ENCODE measurements at regions not wholly inside any gene's neighbourhood (a gene's known extent, or its start where the extent isn't known, plus 50 kb on each side); places are given as distances from the start of the nearest gene placed in this dataset.
"Not testable (repeated sequence)": the region's sequence is repeated elsewhere in the genome, so short reads cannot be mapped to it uniquely, and the experiment has no call there.

- DNase-seq (peak in 1 of 35 experiments; percentile 22), ATAC-seq (replicated peaks in 1 of 4) (peak in 2 of 4 experiments; percentile 26 to 57)
- H3K27me3 Mint-ChIP-seq: no peaks in the 10 kb centered on the region
- no CpG with 5 or more reads among the region's 2 CpGs for WGBS (ENCODE audit: insufficient coverage)
- H3K4me3 Mint-ChIP-seq: peak overlapping the region; percentile 28 to 48 (median 35)
- ChIA-PET CTCF (interaction anchor here in 1 of 2 donors (0.7 kb wide), 1 partner anchor 29 kb away, joined by 4 read pairs; no protein-coding TSS in a partner anchor), POLR2A (interaction anchor here (0.6 to 1.0 kb wide), 2 partner anchors 56 to 73 kb away, joined by 3 to 4 read pairs; no protein-coding TSS in a partner anchor)
- peak overlapping the region; percentile 68 to 86 for H3K27ac Mint-ChIP-seq
- Histone ChIP-seq H3K4me3 (ENCODE audit: control insufficient read depth in 1 of 2, extremely low read depth in 1 of 2, low read length in 1 of 2) (no peak overlapping the region), H3K4me1 (ENCODE audit: control insufficient read depth in 1 of 2, extremely low read depth in 1 of 2, insufficient read depth in 2 of 2, low read length in 2 of 2) (peaks cover 0 to 7% of the 10 kb centered on the region in 2 experiments), H3K9me3 (no peaks in the 10 kb centered on the region), H3K36me3 (ENCODE audit: control insufficient read depth in 2 of 2, extremely low read depth in 1 of 2, insufficient read depth in 1 of 2, low read length in 1 of 2) (no peaks in the 10 kb centered on the region), H3K27me3 (replicated peaks in 1 of 2; ENCODE audit: control insufficient read depth in 2 of 2, extremely low read depth in 1 of 2, insufficient read depth in 2 of 2, low read length in 1 of 2) (no peaks in the 10 kb centered on the region), H3K27ac (ENCODE audit: low read length) (no peak overlapping the region)
- H3K36me3 Mint-ChIP-seq: peaks cover 5% of the 10 kb centered on the region
- peaks cover 6 to 22% (median 19%) of the 10 kb centered on the region in 3 donors for H3K4me1 Mint-ChIP-seq
- peaks cover 0 to 9% (median 3%) of the 10 kb centered on the region in 3 donors for H3K9me3 Mint-ChIP-seq
Measured at GRCh38 chr5:50501491-50502228, 60.6 kb upstream of the EMB start.

DNA sequence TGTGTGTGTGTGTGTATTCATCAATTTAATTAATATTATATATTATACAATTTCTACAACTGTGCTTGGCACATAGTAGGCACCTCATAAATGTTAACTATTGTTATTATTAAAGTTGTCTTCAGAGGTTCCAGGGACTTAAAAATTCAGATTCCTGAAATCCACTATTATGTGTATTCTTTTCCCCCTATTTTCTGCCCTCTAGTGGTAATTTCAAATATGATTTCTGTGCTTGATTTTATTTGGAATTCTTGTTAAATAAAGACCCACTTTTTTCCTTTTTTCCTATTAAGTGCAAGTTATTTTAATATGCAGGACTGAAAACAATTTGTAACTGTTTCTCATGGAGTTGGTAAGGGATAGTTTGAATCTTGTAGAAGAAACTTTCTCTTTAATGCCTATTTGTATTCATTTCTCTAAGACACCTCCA, 72.0 kb upstream of the EMB start:
- peak in 1 of 35 experiments; percentile 19 for DNase-seq
- H3K27ac Mint-ChIP-seq; ATAC-seq (replicated peaks in 1 of 4); H3K4me3 ChIP-seq (ENCODE audit: control insufficient read depth in 1 of 2, extremely low read depth in 1 of 2, low read length in 1 of 2); H3K4me1 ChIP-seq (ENCODE audit: control insufficient read depth in 1 of 2, extremely low read depth in 1 of 2, insufficient read depth in 2 of 2, low read length in 2 of 2); H3K27ac ChIP-seq (ENCODE audit: low read length); H3K9me3 ChIP-seq; H3K27me3 ChIP-seq (replicated peaks in 1 of 2; ENCODE audit: control insufficient read depth in 2 of 2, extremely low read depth in 1 of 2, insufficient read depth in 2 of 2, low read length in 1 of 2); H3K36me3 ChIP-seq (ENCODE audit: control insufficient read depth in 2 of 2, extremely low read depth in 1 of 2, insufficient read depth in 1 of 2, low read length in 1 of 2); H3K36me3 Mint-ChIP-seq; POLR2A ChIA-PET; H3K4me3 Mint-ChIP-seq; H3K9me3 Mint-ChIP-seq; H3K27me3 Mint-ChIP-seq: not testable (repeated sequence)
- CTCF ChIA-PET: interaction anchor here (0.7 to 1.4 kb wide), 4 partner anchors 72 to 243 kb away, joined by 3 to 10 read pairs (median 4); partner anchors contain the start of gene EMB (in 1 of the 2)
- peaks cover 0 to 16% (median 11%) of the 10 kb centered on the region in 3 donors for H3K4me1 Mint-ChIP-seq

GRCh38 chr5:50521060-50521459, 80.0 kb upstream of the EMB start:
- H3K9me3 ChIP-seq; H3K27ac Mint-ChIP-seq; H3K27ac ChIP-seq (ENCODE audit: low read length); POLR2A ChIA-PET; DNase-seq; H3K4me3 Mint-ChIP-seq; CTCF ChIA-PET; ATAC-seq (replicated peaks in 1 of 4); H3K36me3 ChIP-seq (ENCODE audit: control insufficient read depth in 2 of 2, extremely low read depth in 1 of 2, insufficient read depth in 1 of 2, low read length in 1 of 2); H3K36me3 Mint-ChIP-seq; H3K27me3 ChIP-seq (replicated peaks in 1 of 2; ENCODE audit: control insufficient read depth in 2 of 2, extremely low read depth in 1 of 2, insufficient read depth in 2 of 2, low read length in 1 of 2); H3K27me3 Mint-ChIP-seq; H3K4me1 ChIP-seq (ENCODE audit: control insufficient read depth in 1 of 2, extremely low read depth in 1 of 2, insufficient read depth in 2 of 2, low read length in 2 of 2); H3K4me3 ChIP-seq (ENCODE audit: control insufficient read depth in 1 of 2, extremely low read depth in 1 of 2, low read length in 1 of 2): not testable (repeated sequence)
- Mint-ChIP-seq H3K4me1 (peaks cover 8 to 10% (median 10%) of the 10 kb centered on the region in 3 donors), H3K9me3 (peaks cover 2 to 19% (median 4%) of the 10 kb centered on the region in 3 donors)

- WGBS (ENCODE audit: insufficient coverage): 100% methylated on average over 1 of the region's 3 CpGs
- H3K4me3 Mint-ChIP-seq; H3K4me3 ChIP-seq (ENCODE audit: control insufficient read depth in 1 of 2, extremely low read depth in 1 of 2, low read length in 1 of 2); DNase-seq; H3K36me3 Mint-ChIP-seq; H3K36me3 ChIP-seq (ENCODE audit: control insufficient read depth in 2 of 2, extremely low read depth in 1 of 2, insufficient read depth in 1 of 2, low read length in 1 of 2); ATAC-seq (replicated peaks in 1 of 4); H3K27ac ChIP-seq (ENCODE audit: low read length); H3K9me3 Mint-ChIP-seq; POLR2A ChIA-PET; H3K4me1 ChIP-seq (ENCODE audit: control insufficient read depth in 1 of 2, extremely low read depth in 1 of 2, insufficient read depth in 2 of 2, low read length in 2 of 2); H3K27me3 Mint-ChIP-seq; H3K9me3 ChIP-seq; H3K27me3 ChIP-seq (replicated peaks in 1 of 2; ENCODE audit: control insufficient read depth in 2 of 2, extremely low read depth in 1 of 2, insufficient read depth in 2 of 2, low read length in 1 of 2); H3K27ac Mint-ChIP-seq: not testable (repeated sequence)
- CTCF ChIA-PET: interaction anchor here in 1 of 2 donors (0.6 kb wide), 1 partner anchor 144 kb away, joined by 6 read pairs; no protein-coding TSS in a partner anchor
- peaks cover 9 to 23% (median 10%) of the 10 kb centered on the region in 3 donors for H3K4me1 Mint-ChIP-seq
Measured at GRCh38 chr5:50527514-50528060, 86.5 kb upstream of the EMB start.

DNA sequence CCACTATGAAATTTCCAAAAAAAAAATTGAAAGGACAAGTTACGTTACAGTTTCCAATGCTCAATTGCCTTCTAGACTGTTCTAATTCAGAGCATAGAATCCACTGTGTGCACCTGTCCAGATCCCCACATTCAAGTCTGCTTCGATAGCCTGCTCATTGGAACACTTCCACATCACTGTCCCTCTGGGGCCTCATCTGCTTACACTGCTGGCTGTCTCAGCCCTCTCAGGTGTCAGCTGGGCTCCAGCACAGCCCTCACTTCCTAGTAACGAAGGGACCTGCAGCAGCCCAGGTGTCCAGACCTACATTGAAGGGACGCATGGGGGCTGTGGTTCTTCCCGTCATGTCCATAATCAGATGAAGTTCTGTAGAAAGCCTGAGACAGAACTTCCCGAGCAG, 94.3 kb upstream of the EMB start:
- Mint-ChIP-seq H3K27me3 (no peaks in the 10 kb centered on the region), H3K4me1 (peaks cover 4 to 15% (median 4%) of the 10 kb centered on the region in 3 donors), H3K4me3 (no peak overlapping the region), H3K36me3 (peaks cover 8% of the 10 kb centered on the region), H3K9me3 (peaks cover 0 to 10% (median 3%) of the 10 kb centered on the region in 3 donors), H3K27ac (no peak overlapping the region)
- no peak overlapping the region for H3K27ac ChIP-seq (ENCODE audit: low read length)
- ChIA-PET CTCF (no interaction called here), POLR2A (no interaction called here)
- WGBS (ENCODE audit: insufficient coverage): 77% methylated on average over 5 of the region's 6 CpGs
- no peaks in the 10 kb centered on the region for H3K9me3 ChIP-seq
- H3K4me1 ChIP-seq (ENCODE audit: control insufficient read depth in 1 of 2, extremely low read depth in 1 of 2, insufficient read depth in 2 of 2, low read length in 2 of 2): no peaks in the 10 kb centered on the region
- H3K27me3 ChIP-seq (replicated peaks in 1 of 2; ENCODE audit: control insufficient read depth in 2 of 2, extremely low read depth in 1 of 2, insufficient read depth in 2 of 2, low read length in 1 of 2): no peaks in the 10 kb centered on the region
- H3K4me3 ChIP-seq (ENCODE audit: control insufficient read depth in 1 of 2, extremely low read depth in 1 of 2, low read length in 1 of 2): no peak overlapping the region
- no peak for DNase-seq
- ATAC-seq (replicated peaks in 1 of 4): no peak
- no peaks in the 10 kb centered on the region for H3K36me3 ChIP-seq (ENCODE audit: control insufficient read depth in 2 of 2, extremely low read depth in 1 of 2, insufficient read depth in 1 of 2, low read length in 1 of 2)

DNA sequence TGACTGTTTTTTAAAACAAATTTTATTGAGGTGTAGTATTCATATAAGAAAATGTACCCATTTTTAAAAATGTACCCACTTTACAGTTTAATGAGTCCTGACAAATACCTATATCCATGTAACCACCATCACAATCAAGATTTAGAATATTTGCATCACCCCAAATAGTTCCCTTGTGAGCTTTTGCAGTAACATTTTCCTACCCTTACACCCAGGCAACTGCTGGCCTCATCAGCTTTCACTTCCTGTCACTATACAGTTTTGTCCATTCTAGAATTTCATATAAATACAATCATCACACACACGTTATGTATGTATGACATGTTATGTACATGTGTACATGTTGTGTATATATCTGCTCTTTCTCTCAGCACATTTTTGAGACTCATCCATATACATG, 96.4 kb upstream of the EMB start:
- H3K4me3 Mint-ChIP-seq; ATAC-seq (replicated peaks in 1 of 4); H3K36me3 ChIP-seq (ENCODE audit: control insufficient read depth in 2 of 2, extremely low read depth in 1 of 2, insufficient read depth in 1 of 2, low read length in 1 of 2); H3K4me1 Mint-ChIP-seq; DNase-seq; H3K4me1 ChIP-seq (ENCODE audit: control insufficient read depth in 1 of 2, extremely low read depth in 1 of 2, insufficient read depth in 2 of 2, low read length in 2 of 2); H3K27ac ChIP-seq (ENCODE audit: low read length); H3K4me3 ChIP-seq (ENCODE audit: control insufficient read depth in 1 of 2, extremely low read depth in 1 of 2, low read length in 1 of 2); H3K27ac Mint-ChIP-seq; CTCF ChIA-PET; H3K27me3 Mint-ChIP-seq; POLR2A ChIA-PET; H3K9me3 ChIP-seq; H3K27me3 ChIP-seq (replicated peaks in 1 of 2; ENCODE audit: control insufficient read depth in 2 of 2, extremely low read depth in 1 of 2, insufficient read depth in 2 of 2, low read length in 1 of 2): not testable (repeated sequence)
- peaks cover 11% of the 10 kb centered on the region for H3K36me3 Mint-ChIP-seq
- H3K9me3 Mint-ChIP-seq: peaks cover 3 to 15% (median 8%) of the 10 kb centered on the region in 3 donors
- WGBS (ENCODE audit: insufficient coverage): no CpG with 5 or more reads among the region's 1 CpG

All from T-cell (primary cell).